ENCODE measurements at regions not wholly inside any gene's neighbourhood (a gene's known extent, or its start where the extent isn't known, plus 50 kb on each side); places are given as distances from the start of the nearest gene placed in this dataset.

DNA sequence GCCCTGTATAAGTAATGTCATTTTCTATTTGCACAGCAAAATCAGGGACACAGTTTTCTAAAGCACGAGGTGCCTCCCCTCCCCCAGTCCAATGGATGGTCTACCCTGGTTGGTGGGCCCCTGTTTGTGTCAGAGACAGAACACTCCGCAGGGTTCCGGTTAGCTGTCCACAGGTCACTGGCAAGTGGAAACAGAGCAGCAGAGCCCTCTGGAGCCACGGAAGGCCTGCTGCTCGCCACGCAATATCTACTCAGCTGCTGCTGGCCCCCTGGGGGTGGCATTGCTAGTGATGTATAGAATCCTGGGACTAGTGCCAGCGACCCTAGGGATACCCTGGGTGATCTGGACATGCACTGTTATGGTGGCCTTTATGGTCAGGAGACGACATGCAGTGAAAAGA lies 50.4 kb downstream of the RIN2 start:
- TF ChIP-seq, protein P1, sequence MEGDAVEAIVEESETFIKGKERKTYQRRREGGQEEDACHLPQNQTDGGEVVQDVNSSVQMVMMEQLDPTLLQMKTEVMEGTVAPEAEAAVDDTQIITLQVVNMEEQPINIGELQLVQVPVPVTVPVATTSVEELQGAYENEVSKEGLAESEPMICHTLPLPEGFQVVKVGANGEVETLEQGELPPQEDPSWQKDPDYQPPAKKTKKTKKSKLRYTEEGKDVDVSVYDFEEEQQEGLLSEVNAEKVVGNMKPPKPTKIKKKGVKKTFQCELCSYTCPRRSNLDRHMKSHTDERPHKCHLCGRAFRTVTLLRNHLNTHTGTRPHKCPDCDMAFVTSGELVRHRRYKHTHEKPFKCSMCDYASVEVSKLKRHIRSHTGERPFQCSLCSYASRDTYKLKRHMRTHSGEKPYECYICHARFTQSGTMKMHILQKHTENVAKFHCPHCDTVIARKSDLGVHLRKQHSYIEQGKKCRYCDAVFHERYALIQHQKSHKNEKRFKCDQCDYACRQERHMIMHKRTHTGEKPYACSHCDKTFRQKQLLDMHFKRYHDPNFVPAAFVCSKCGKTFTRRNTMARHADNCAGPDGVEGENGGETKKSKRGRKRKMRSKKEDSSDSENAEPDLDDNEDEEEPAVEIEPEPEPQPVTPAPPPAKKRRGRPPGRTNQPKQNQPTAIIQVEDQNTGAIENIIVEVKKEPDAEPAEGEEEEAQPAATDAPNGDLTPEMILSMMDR (tag by site-specific recombination; IDR thresholded peaks at IDR 0.05), result no peak
- TF ChIP-seq KLF16 (tag by site-specific recombination; IDR thresholded peaks at IDR 0.05) (no peak), ZBTB48 (tag by site-specific recombination; IDR thresholded peaks at IDR 0.05) (no peak), ZNF221 (tag by site-specific recombination; IDR thresholded peaks at IDR 0.05; ENCODE audit: borderline replicate concordance) (no peak), MEIS1 (CRISPR knock-in tag; IDR thresholded peaks at IDR 0.05; ENCODE audit: borderline replicate concordance) (no peak), ZNF394 (tag by site-specific recombination; IDR thresholded peaks at IDR 0.05; ENCODE audit: borderline replicate concordance) (no peak), KLF7 (tag by site-specific recombination; IDR thresholded peaks at IDR 0.05; ENCODE audit: borderline replicate concordance) (no peak), ZNF555 (tag by site-specific recombination; conservative IDR thresholded peaks at IDR 0.05) (no peak), ZNF146 (tag by site-specific recombination; IDR thresholded peaks at IDR 0.05) (no peak), YY1 (tag by site-specific recombination; IDR thresholded peaks at IDR 0.05) (no peak), SALL2 (tag by site-specific recombination; IDR thresholded peaks at IDR 0.05; ENCODE audit: borderline replicate concordance) (no peak), ZNF561 (tag by site-specific recombination; IDR thresholded peaks at IDR 0.05; ENCODE audit: borderline replicate concordance) (no peak)
- TF ChIP-seq, protein P2, sequence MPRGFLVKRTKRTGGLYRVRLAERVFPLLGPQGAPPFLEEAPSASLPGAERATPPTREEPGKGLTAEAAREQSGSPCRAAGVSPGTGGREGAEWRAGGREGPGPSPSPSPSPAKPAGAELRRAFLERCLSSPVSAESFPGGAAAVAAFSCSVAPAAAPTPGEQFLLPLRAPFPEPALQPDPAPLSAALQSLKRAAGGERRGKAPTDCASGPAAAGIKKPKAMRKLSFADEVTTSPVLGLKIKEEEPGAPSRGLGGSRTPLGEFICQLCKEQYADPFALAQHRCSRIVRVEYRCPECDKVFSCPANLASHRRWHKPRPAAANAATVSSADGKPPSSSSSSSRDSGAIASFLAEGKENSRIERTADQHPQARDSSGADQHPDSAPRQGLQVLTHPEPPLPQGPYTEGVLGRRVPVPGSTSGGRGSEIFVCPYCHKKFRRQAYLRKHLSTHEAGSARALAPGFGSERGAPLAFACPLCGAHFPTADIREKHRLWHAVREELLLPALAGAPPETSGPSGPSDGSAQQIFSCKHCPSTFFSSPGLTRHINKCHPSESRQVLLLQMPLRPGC (tag by site-specific recombination; IDR thresholded peaks at IDR 0.05), result no peak
- TF ChIP-seq, protein P3, sequence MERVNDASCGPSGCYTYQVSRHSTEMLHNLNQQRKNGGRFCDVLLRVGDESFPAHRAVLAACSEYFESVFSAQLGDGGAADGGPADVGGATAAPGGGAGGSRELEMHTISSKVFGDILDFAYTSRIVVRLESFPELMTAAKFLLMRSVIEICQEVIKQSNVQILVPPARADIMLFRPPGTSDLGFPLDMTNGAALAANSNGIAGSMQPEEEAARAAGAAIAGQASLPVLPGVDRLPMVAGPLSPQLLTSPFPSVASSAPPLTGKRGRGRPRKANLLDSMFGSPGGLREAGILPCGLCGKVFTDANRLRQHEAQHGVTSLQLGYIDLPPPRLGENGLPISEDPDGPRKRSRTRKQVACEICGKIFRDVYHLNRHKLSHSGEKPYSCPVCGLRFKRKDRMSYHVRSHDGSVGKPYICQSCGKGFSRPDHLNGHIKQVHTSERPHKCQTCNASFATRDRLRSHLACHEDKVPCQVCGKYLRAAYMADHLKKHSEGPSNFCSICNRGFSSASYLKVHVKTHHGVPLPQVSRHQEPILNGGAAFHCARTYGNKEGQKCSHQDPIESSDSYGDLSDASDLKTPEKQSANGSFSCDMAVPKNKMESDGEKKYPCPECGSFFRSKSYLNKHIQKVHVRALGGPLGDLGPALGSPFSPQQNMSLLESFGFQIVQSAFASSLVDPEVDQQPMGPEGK (tag by site-specific recombination; IDR thresholded peaks at IDR 0.05), result no peak

Data from HEK293 (cell line).